Thoracic aorta (tissue), 2 donors: ENCODE measurements at regions not wholly inside any gene's neighbourhood (a gene's known extent, or its start where the extent isn't known, plus 50 kb on each side); places are given as distances from the start of the nearest gene placed in this dataset.
A peak's percentile ranks its signal among the peaks of the same experiment; 100 is the strongest.

Experiments
- ATAC-seq: fragments of 150-250 bp; one replicate; pipeline ENCODE4 v1.8.0; 2017; ENCODE audit warnings: low read depth; ENCODE audit not compliant: insufficient number of reproducible peaks, low FRiP score
- DNase-seq: peaks from one replicate; pipeline ENCODE4 v3.0.0-alpha.2; 2020; ENCODE audit warnings: low spot score
- H3K27ac ChIP-seq, 2 donors: fragments of 200-600 bp; sonication (generic); 1 replicate in 1 of 2; 2 replicates in 1 of 2; pipeline ENCODE4 v1.5.1; 2016; ENCODE audit warnings: mild to moderate bottlenecking in 2 of 2, moderate library complexity in 2 of 2
- H3K27me3 ChIP-seq: fragments of 200-600 bp; sonication (generic); replicated peaks from 2 replicates; pipeline ENCODE4 v1.6.0; 2016; ENCODE audit warnings: mild to moderate bottlenecking; ENCODE audit not compliant: insufficient read depth
- H3K36me3 ChIP-seq: fragments of 200-600 bp; sonication (generic); one replicate; pipeline ENCODE4 v1.5.1; 2016
- H3K4me1 ChIP-seq, 2 donors: fragments of 200-600 bp; sonication (generic); 1 replicate in 1 of 2; 2 replicates in 1 of 2; pipeline versions ENCODE4 v1.5.1 to v1.6.0; 2016; ENCODE audit warnings: low read depth in 2 of 2, mild to moderate bottlenecking in 1 of 2; ENCODE audit not compliant: control insufficient read depth in 1 of 2
- H3K4me3 ChIP-seq: fragments of 200-600 bp; sonication (generic); 2 replicates; pipeline ENCODE4 v1.5.1; 2016; ENCODE audit warnings: mild to moderate bottlenecking
- H3K9me3 ChIP-seq: fragments of 200-600 bp; sonication (generic); 2 replicates; pipeline ENCODE4 v1.5.1; 2016
- CTCF ChIP-seq: fragments of 200-600 bp; sonication (generic); IDR thresholded peaks from one replicate; pipeline ENCODE4 v1.5.1; 2019; ENCODE audit warnings: antibody characterized with exemption

- Histone ChIP-seq H3K9me3 (no peaks in the 10 kb centered on the region), H3K4me3 (no peak overlapping the region), H3K36me3 (no peaks in the 10 kb centered on the region), H3K27ac (no peak overlapping the region), H3K4me1 (no peaks in the 10 kb centered on the region), H3K27me3 (no peaks in the 10 kb centered on the region)
- no peak for ATAC-seq
- no peak for DNase-seq
- TF ChIP-seq CTCF, result no peak
These were observed 62.0 kb upstream of the ESX1 start for GRCh38 chrX:104316739-104317138.

- H3K9me3 ChIP-seq, result no peaks in the 10 kb centered on the region
- TF ChIP-seq CTCF, result no peak
- no peak overlapping the region for H3K4me3 ChIP-seq
- no peak for DNase-seq
- ATAC-seq, result no peak
- no peaks in the 10 kb centered on the region for H3K4me1 ChIP-seq
- H3K36me3 ChIP-seq, result no peaks in the 10 kb centered on the region
- H3K27me3 ChIP-seq, result no peaks in the 10 kb centered on the region
- H3K27ac ChIP-seq, result no peak overlapping the region
These were observed 60.8 kb upstream of the ESX1 start for GRCh38 chrX:104315555-104315954.

- H3K9me3 ChIP-seq, result no peaks in the 10 kb centered on the region
- DNase-seq, result no peak
- H3K4me3 ChIP-seq, result no peak overlapping the region
- TF ChIP-seq CTCF, result no peak
- no peaks in the 10 kb centered on the region for H3K4me1 ChIP-seq
- H3K36me3 ChIP-seq, result no peaks in the 10 kb centered on the region
- no peaks in the 10 kb centered on the region for H3K27me3 ChIP-seq
- no peak overlapping the region for H3K27ac ChIP-seq
- ATAC-seq, result no peak
These were observed 56.0 kb upstream of the ESX1 start for GRCh38 chrX:104310657-104311254.

- Histone ChIP-seq H3K9me3 (no peaks in the 10 kb centered on the region), H3K27me3 (no peaks in the 10 kb centered on the region), H3K36me3 (no peaks in the 10 kb centered on the region), H3K4me3 (peak overlapping the region; percentile 52), H3K4me1 (no peaks in the 10 kb centered on the region), H3K27ac (no peak overlapping the region)
- no peak for ATAC-seq
- TF ChIP-seq CTCF, result no peak
- DNase-seq, result no peak
These were observed 55.4 kb upstream of the ESX1 start for GRCh38 chrX:104310090-104310489.

- H3K27ac ChIP-seq, result no peak overlapping the region
- no peaks in the 10 kb centered on the region for H3K27me3 ChIP-seq
- H3K9me3 ChIP-seq, result no peaks in the 10 kb centered on the region
- no peaks in the 10 kb centered on the region for H3K4me1 ChIP-seq
- H3K4me3 ChIP-seq, result no peak overlapping the region
- no peaks in the 10 kb centered on the region for H3K36me3 ChIP-seq
- TF ChIP-seq CTCF, result no peak
- DNase-seq (no peak), ATAC-seq (no peak)
These were observed 54.4 kb upstream of the ESX1 start for GRCh38 chrX:104309169-104309568.
